ENCODE measurements at regions not wholly inside any gene's neighbourhood (a gene's known extent, or its start where the extent isn't known, plus 50 kb on each side); places are given as distances from the start of the nearest gene placed in this dataset.

- Histone ChIP-seq H3K4me3 (ENCODE audit: low read depth in 1 of 2, low read length in 2 of 2) (no peak overlapping the region), H3K27ac (ENCODE audit: low read depth, low read length) (no peak overlapping the region), H3K27me3 (ENCODE audit: control insufficient read depth in 1 of 2, insufficient read depth in 2 of 2, low read length in 2 of 2) (no peaks in the 10 kb centered on the region), H3K4me1 (ENCODE audit: control insufficient read depth in 1 of 2, insufficient read depth in 2 of 2, low read length in 2 of 2) (no peaks in the 10 kb centered on the region), H3K9me3 (ENCODE audit: control insufficient read depth in 1 of 2, low read length in 2 of 2) (no peaks in the 10 kb centered on the region), H3K36me3 (ENCODE audit: control insufficient read depth in 1 of 2, insufficient read depth in 2 of 2, low read length in 2 of 2) (no peaks in the 10 kb centered on the region), H3K9ac (ENCODE audit: low read depth in 1 of 2, low read length in 2 of 2) (no peak overlapping the region)
Observed at GRCh38 chr13:22009937-22010336, 339.1 kb downstream of the FGF9 start.

GRCh38 chr13:22012686-22013085, 341.8 kb downstream of the FGF9 start:
- Histone ChIP-seq H3K27ac (ENCODE audit: low read depth, low read length) (no peak overlapping the region), H3K36me3 (ENCODE audit: control insufficient read depth in 1 of 2, insufficient read depth in 2 of 2, low read length in 2 of 2) (no peaks in the 10 kb centered on the region), H3K4me3 (ENCODE audit: low read depth in 1 of 2, low read length in 2 of 2) (no peak overlapping the region), H3K4me1 (ENCODE audit: control insufficient read depth in 1 of 2, insufficient read depth in 2 of 2, low read length in 2 of 2) (no peaks in the 10 kb centered on the region), H3K27me3 (ENCODE audit: control insufficient read depth in 1 of 2, insufficient read depth in 2 of 2, low read length in 2 of 2) (no peaks in the 10 kb centered on the region), H3K9me3 (ENCODE audit: control insufficient read depth in 1 of 2, low read length in 2 of 2) (no peaks in the 10 kb centered on the region), H3K9ac (ENCODE audit: low read depth in 1 of 2, low read length in 2 of 2) (no peak overlapping the region)

GRCh38 chr13:22014469-22014868, 343.6 kb downstream of the FGF9 start:
- Histone ChIP-seq H3K4me1 (ENCODE audit: control insufficient read depth in 1 of 2, insufficient read depth in 2 of 2, low read length in 2 of 2) (no peaks in the 10 kb centered on the region), H3K27ac (ENCODE audit: low read depth, low read length) (no peak overlapping the region), H3K9ac (ENCODE audit: low read depth in 1 of 2, low read length in 2 of 2) (no peak overlapping the region), H3K9me3 (ENCODE audit: control insufficient read depth in 1 of 2, low read length in 2 of 2) (no peaks in the 10 kb centered on the region), H3K36me3 (ENCODE audit: control insufficient read depth in 1 of 2, insufficient read depth in 2 of 2, low read length in 2 of 2) (no peaks in the 10 kb centered on the region), H3K4me3 (ENCODE audit: low read depth in 1 of 2, low read length in 2 of 2) (no peak overlapping the region), H3K27me3 (ENCODE audit: control insufficient read depth in 1 of 2, insufficient read depth in 2 of 2, low read length in 2 of 2) (no peaks in the 10 kb centered on the region)

GRCh38 chr13:22017226-22017625, 346.4 kb downstream of the FGF9 start:
- no peak overlapping the region for H3K4me3 ChIP-seq (ENCODE audit: low read depth in 1 of 2, low read length in 2 of 2)
- H3K27me3 ChIP-seq (ENCODE audit: control insufficient read depth in 1 of 2, insufficient read depth in 2 of 2, low read length in 2 of 2) = no peaks in the 10 kb centered on the region
- no peaks in the 10 kb centered on the region for H3K9me3 ChIP-seq (ENCODE audit: control insufficient read depth in 1 of 2, low read length in 2 of 2)
- H3K4me1 ChIP-seq (ENCODE audit: control insufficient read depth in 1 of 2, insufficient read depth in 2 of 2, low read length in 2 of 2) = no peaks in the 10 kb centered on the region
- no peak overlapping the region for H3K9ac ChIP-seq (ENCODE audit: low read depth in 1 of 2, low read length in 2 of 2)
- H3K27ac ChIP-seq (ENCODE audit: low read depth, low read length) = no peak overlapping the region
- no peaks in the 10 kb centered on the region for H3K36me3 ChIP-seq (ENCODE audit: control insufficient read depth in 1 of 2, insufficient read depth in 2 of 2, low read length in 2 of 2)

GRCh38 chr13:22018076-22018835, 347.4 kb downstream of the FGF9 start:
- no peaks in the 10 kb centered on the region for H3K27me3 ChIP-seq (ENCODE audit: control insufficient read depth in 1 of 2, insufficient read depth in 2 of 2, low read length in 2 of 2)
- H3K9me3 ChIP-seq (ENCODE audit: control insufficient read depth in 1 of 2, low read length in 2 of 2) = no peaks in the 10 kb centered on the region
- H3K4me3 ChIP-seq (ENCODE audit: low read depth in 1 of 2, low read length in 2 of 2) = no peak overlapping the region
- H3K4me1 ChIP-seq (ENCODE audit: control insufficient read depth in 1 of 2, insufficient read depth in 2 of 2, low read length in 2 of 2) = no peaks in the 10 kb centered on the region
- H3K36me3 ChIP-seq (ENCODE audit: control insufficient read depth in 1 of 2, insufficient read depth in 2 of 2, low read length in 2 of 2) = no peaks in the 10 kb centered on the region
- no peak overlapping the region for H3K27ac ChIP-seq (ENCODE audit: low read depth, low read length)
- no peak overlapping the region for H3K9ac ChIP-seq (ENCODE audit: low read depth in 1 of 2, low read length in 2 of 2)

- no peak overlapping the region for H3K9ac ChIP-seq (ENCODE audit: low read depth in 1 of 2, low read length in 2 of 2)
- no peaks in the 10 kb centered on the region for H3K27me3 ChIP-seq (ENCODE audit: control insufficient read depth in 1 of 2, insufficient read depth in 2 of 2, low read length in 2 of 2)
- no peak overlapping the region for H3K27ac ChIP-seq (ENCODE audit: low read depth, low read length)
- no peaks in the 10 kb centered on the region for H3K36me3 ChIP-seq (ENCODE audit: control insufficient read depth in 1 of 2, insufficient read depth in 2 of 2, low read length in 2 of 2)
- no peaks in the 10 kb centered on the region for H3K9me3 ChIP-seq (ENCODE audit: control insufficient read depth in 1 of 2, low read length in 2 of 2)
- no peak overlapping the region for H3K4me3 ChIP-seq (ENCODE audit: low read depth in 1 of 2, low read length in 2 of 2)
- no peaks in the 10 kb centered on the region for H3K4me1 ChIP-seq (ENCODE audit: control insufficient read depth in 1 of 2, insufficient read depth in 2 of 2, low read length in 2 of 2)
Observed at GRCh38 chr13:22018836-22019210, 347.9 kb downstream of the FGF9 start.

- no peaks in the 10 kb centered on the region for H3K9me3 ChIP-seq (ENCODE audit: control insufficient read depth in 1 of 2, low read length in 2 of 2)
- H3K9ac ChIP-seq (ENCODE audit: low read depth in 1 of 2, low read length in 2 of 2) = no peak overlapping the region
- no peak overlapping the region for H3K4me3 ChIP-seq (ENCODE audit: low read depth in 1 of 2, low read length in 2 of 2)
- H3K4me1 ChIP-seq (ENCODE audit: control insufficient read depth in 1 of 2, insufficient read depth in 2 of 2, low read length in 2 of 2) = no peaks in the 10 kb centered on the region
- no peak overlapping the region for H3K27ac ChIP-seq (ENCODE audit: low read depth, low read length)
- no peaks in the 10 kb centered on the region for H3K36me3 ChIP-seq (ENCODE audit: control insufficient read depth in 1 of 2, insufficient read depth in 2 of 2, low read length in 2 of 2)
- H3K27me3 ChIP-seq (ENCODE audit: control insufficient read depth in 1 of 2, insufficient read depth in 2 of 2, low read length in 2 of 2) = no peaks in the 10 kb centered on the region
Observed at GRCh38 chr13:22024381-22024994, 353.6 kb downstream of the FGF9 start.

GRCh38 chr13:22027566-22027965, 356.7 kb downstream of the FGF9 start:
- Histone ChIP-seq H3K4me3 (ENCODE audit: low read depth in 1 of 2, low read length in 2 of 2) (no peak overlapping the region), H3K27me3 (ENCODE audit: control insufficient read depth in 1 of 2, insufficient read depth in 2 of 2, low read length in 2 of 2) (no peaks in the 10 kb centered on the region), H3K27ac (ENCODE audit: low read depth, low read length) (no peak overlapping the region), H3K9ac (ENCODE audit: low read depth in 1 of 2, low read length in 2 of 2) (no peak overlapping the region), H3K9me3 (ENCODE audit: control insufficient read depth in 1 of 2, low read length in 2 of 2) (no peaks in the 10 kb centered on the region), H3K36me3 (ENCODE audit: control insufficient read depth in 1 of 2, insufficient read depth in 2 of 2, low read length in 2 of 2) (no peaks in the 10 kb centered on the region), H3K4me1 (ENCODE audit: control insufficient read depth in 1 of 2, insufficient read depth in 2 of 2, low read length in 2 of 2) (no peaks in the 10 kb centered on the region)

GRCh38 chr13:22028831-22029230, 358.0 kb downstream of the FGF9 start:
- no peak overlapping the region for H3K4me3 ChIP-seq (ENCODE audit: low read depth in 1 of 2, low read length in 2 of 2)
- no peaks in the 10 kb centered on the region for H3K9me3 ChIP-seq (ENCODE audit: control insufficient read depth in 1 of 2, low read length in 2 of 2)
- no peaks in the 10 kb centered on the region for H3K36me3 ChIP-seq (ENCODE audit: control insufficient read depth in 1 of 2, insufficient read depth in 2 of 2, low read length in 2 of 2)
- H3K4me1 ChIP-seq (ENCODE audit: control insufficient read depth in 1 of 2, insufficient read depth in 2 of 2, low read length in 2 of 2) = no peaks in the 10 kb centered on the region
- H3K9ac ChIP-seq (ENCODE audit: low read depth in 1 of 2, low read length in 2 of 2) = no peak overlapping the region
- H3K27ac ChIP-seq (ENCODE audit: low read depth, low read length) = no peak overlapping the region
- H3K27me3 ChIP-seq (ENCODE audit: control insufficient read depth in 1 of 2, insufficient read depth in 2 of 2, low read length in 2 of 2) = no peaks in the 10 kb centered on the region

- no peaks in the 10 kb centered on the region for H3K9me3 ChIP-seq (ENCODE audit: control insufficient read depth in 1 of 2, low read length in 2 of 2)
- no peak overlapping the region for H3K4me3 ChIP-seq (ENCODE audit: low read depth in 1 of 2, low read length in 2 of 2)
- H3K36me3 ChIP-seq (ENCODE audit: control insufficient read depth in 1 of 2, insufficient read depth in 2 of 2, low read length in 2 of 2) = no peaks in the 10 kb centered on the region
- no peak overlapping the region for H3K27ac ChIP-seq (ENCODE audit: low read depth, low read length)
- no peaks in the 10 kb centered on the region for H3K27me3 ChIP-seq (ENCODE audit: control insufficient read depth in 1 of 2, insufficient read depth in 2 of 2, low read length in 2 of 2)
- H3K4me1 ChIP-seq (ENCODE audit: control insufficient read depth in 1 of 2, insufficient read depth in 2 of 2, low read length in 2 of 2) = no peaks in the 10 kb centered on the region
- H3K9ac ChIP-seq (ENCODE audit: low read depth in 1 of 2, low read length in 2 of 2) = no peak overlapping the region
Observed at GRCh38 chr13:22030321-22030720, 359.4 kb downstream of the FGF9 start.

All from duodenal mucosa (tissue), 2 donors.